ENCODE measurements at regions not wholly inside any gene's neighbourhood (a gene's known extent, or its start where the extent isn't known, plus 50 kb on each side); places are given as distances from the start of the nearest gene placed in this dataset.

DNA sequence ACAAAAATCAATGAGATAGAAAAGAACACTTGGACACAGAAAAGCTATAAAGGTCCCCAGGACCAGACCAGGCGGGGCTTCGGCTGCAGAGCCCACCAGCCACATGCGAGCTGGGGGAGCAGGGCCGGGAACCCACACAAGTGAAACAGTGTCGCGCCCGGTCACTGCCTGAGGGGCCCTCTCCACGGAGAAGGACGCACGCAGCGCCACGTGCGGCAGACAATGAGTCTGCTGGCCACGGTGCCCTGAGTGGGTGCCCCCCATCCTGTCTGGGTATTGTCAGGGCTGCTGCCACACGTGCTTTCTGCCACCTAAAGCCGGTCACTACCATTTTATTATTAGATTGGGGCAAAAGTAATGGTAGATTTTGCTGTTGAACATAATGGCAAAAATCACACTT, 207.9 kb upstream of the HDAC4 start:
- no peak for DNase-seq

DNA sequence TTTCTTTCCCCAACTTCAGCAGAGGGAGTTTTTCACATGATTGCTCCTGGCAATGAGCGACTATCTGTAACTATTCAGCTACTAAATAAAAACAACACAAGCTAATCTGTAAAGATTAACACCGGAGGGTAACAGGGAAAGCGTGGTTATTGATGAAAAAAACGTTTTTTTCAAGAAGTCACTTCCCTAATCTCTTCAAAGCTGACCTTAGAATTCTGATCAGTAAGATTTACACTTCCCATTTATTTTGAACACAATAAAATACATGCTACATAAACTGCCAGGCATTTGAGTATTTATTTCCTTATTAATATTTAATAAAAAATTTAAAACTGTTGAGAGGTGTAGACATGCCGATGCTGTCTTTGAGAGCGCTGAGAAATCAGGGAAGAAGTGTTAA, 207.4 kb upstream of the HDAC4 start:
- no peak for DNase-seq

DNA sequence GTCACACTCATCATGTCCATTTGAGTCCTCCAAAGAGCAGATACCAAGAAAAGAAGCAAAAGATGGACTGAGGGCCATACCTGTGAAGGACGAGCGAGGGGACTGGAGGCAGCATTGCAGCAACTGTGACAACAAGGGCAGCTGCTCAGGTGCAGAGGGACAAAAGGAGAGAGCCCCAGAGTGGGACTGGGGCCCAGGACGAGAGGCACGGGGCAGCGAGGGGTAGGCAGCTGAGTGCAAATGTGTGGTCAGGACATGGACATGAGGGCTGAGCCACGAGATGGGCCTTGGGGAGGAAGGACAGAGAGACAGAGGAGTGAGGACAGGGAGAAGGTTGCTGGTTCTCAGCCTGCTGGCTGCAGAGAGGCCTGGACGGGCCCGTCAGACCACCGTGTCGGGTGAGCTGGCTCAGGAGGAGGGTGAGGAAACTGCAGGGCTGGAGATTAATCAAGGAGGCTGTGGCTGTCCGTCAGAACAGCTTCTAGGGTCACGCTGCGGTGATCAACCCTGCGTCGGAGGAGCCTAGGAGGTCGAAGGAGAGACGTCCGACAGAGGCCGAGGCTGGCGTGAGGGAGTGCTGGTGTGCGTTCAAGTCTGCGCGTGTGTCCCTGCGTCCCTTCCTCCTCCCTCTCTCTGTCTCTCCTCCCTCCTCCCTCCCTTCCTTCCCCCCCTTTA, 206.8 kb upstream of the HDAC4 start:
- DNase-seq = no peak

DNA sequence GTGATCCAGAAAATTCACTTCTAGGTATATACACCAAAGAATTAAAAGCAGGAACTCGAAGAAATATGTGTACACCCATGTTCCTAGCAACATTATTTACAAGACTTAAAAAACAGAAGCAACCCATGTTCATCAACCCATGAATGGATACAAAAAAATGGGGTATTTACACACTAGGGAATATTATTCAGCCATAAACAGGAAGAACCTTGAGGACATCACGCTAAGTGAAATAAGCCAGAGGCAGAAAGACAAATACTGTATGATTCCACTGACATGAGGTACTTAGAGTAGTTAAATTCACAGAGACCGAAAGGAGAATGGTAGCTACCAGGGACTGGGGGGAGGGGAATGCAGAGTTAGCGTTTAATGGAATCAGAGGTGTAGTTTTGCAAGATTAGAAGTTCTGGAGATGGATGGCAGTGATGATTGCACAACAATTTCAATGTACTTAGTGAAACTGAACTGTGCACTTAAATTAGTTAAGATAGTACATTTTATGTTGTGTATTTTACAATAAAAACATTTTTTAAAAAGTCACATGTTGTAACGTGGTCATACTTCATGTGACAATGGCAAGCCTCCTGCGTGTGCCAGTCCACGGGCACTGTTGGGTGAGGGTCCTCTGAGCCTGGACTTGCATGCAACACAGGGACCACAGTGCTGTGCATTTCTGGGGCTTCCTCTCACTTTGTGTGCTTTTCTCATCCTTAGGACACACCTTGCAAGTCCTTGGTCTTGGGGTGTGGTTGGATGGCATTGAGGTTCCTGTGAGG, 206.1 kb upstream of the HDAC4 start:
- no peak for DNase-seq

DNA sequence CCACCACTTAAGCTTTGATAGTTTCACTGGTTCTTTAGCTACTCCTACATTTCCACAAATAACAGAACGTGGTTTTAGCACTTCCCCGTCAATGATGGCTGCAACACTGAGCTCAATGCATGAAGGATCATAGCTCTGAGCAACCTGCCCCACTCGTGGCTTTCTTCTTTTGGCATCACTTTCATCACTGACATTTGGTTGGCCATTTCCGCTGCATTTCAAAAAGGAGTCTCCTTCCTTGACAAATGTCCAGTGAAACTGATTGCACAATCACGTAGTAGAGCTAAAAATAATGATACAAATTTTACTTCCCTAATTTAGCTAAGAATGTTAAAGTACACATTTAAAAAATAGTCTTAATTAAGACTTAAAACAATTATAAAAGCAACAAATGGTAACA, 205.2 kb upstream of the HDAC4 start:
- no peak for DNase-seq

DNA sequence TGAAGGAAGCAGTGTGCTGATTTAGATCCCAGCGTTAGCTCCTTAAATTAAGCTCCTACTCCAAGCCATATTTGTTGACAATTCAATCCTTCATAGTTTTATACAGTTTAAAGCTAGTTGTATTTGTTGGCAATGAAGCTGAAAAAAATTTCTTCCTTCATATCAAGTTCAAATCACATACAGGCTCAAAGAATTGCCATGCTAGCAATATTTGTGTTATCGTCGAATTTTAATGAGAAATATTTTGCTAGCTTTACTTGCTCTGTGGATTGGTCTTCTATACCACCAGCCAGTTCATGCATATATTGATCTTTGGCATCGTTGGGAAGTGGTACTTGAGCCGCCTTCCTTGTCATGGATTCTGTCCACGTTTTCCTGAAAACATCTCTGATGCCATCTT, 204.6 kb upstream of the HDAC4 start:
- no peak for DNase-seq

DNA sequence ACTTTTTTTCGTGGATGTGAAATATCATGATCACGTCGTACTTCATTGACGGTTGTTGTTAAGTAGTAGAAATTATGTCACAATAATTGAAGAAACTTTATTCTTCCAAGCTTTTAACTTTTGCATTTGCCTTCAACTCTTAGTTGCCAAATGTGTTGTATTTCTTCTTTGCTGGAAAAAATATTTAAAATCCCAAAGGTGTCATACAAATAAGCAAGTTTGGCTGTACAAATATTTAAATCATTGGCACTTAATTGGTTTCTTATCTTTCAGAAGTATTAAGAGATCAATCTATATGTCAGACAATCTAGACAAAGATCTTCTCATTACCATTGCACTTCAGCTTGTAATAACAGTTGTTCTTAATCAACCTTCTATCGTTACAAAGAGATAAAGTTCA, 204.0 kb upstream of the HDAC4 start:
- DNase-seq = no peak

DNA sequence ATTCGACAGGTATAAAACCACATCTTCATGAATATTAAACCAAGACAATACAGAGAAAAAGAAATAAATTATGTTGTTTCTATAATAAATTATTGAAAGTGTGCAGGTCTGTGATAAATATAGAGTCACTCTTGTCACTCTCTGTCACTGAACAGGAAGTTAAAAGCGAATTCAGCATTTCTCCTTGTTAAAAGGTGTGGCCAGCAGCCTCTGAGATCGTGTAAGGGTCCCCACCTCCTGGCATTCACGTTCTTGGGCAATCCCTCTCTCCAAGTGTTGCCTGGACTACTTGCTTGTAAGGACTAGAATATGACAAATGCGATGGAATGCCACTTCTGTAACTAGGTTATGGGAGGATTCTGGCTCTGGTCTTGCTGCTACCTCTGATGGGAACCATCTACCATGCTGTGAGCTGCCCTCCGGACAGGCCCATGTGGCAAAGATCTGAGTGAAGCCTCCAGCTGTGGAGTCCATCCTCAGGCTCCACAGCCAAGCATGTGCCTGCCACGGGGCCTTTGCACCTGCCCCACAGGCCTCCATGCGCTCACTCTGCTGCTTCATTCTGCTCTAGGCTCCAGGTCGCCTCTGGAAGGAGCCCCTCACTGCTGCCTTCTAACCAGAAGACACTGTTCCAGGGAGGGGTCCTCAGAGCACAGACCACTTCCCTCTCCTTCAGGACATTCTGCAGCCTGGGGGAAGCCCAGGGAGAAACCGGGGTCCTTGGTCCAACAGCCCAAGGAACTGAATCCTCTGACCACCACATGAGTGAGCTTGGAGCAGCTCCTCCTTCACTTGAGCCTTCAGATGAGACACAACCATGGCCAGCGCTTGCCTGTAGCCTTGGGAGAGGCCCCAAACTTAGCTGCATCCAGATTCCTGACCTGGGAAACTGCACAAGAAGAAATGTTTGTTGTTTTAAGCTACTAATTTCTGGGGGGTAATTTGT, 202.9 kb upstream of the HDAC4 start:
- DNase-seq = no peak

DNA sequence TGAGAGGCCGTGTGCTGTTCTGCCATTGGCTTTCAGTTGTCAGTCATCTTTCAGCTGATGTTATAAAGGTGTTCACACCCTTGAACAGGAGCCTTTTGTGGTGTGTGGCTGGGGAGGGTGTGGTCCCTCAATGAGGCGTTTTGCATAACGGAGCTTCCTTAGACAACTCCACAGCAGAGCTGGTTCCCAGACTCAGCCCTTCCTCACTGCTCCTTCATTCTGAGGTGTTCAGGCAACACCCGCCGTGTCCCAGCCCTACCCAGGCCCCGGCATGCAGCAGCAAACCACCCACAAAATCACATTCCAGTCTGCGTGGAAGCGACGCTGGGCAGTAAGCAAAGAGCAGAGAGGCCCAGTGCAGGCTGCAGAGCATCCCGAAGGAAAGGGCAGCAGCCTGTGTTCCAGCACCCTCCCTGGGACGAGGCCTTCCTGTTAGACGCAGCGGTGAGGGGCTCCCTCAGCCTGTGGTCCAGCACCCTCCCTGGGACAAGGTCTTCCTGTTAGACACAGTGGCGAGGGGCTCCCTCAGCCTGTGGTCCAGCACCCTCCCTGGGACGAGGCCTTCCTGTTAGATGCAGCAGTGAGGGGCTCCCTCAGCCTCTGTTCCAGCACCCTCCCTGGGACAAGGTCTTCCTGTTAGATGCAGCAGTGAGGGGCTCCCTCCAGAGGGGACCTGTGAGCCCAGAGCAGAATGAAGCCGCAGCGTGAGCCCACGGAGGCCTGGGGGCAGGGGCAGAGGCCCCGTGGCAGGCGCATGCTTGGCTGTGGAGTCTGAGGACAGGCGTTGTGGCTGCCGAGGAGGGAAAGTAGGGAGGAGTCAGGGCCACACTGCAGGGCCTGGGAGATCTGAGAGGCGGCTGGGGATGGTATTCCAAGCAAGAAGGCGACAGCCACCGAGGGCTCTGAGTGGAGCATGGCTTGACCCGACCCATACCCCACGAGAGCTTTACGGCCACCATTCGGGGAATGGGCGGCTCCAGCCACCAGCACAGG, 201.8 kb upstream of the HDAC4 start:
- DNase-seq = no peak

DNA sequence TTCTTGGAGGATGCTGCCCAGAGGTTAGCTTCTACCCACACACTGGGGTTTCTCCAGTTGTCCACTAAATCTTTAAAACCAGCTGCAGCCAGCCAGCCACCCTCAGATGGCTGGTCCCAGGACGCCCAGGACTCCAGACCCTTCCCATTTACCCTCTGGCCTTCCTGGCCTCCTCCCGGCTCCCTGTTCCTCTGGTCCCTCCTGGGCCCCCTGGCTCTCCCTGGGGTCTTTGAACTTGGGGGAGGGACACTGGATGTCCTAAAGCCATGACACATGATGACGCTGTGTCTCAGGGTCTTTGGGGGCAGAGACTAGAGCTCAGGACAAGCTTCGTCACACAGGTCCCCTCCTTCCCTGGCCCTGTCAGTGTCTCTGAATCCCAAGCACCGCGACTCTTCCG, 201.1 kb upstream of the HDAC4 start:
- DNase-seq = no peak

DNA sequence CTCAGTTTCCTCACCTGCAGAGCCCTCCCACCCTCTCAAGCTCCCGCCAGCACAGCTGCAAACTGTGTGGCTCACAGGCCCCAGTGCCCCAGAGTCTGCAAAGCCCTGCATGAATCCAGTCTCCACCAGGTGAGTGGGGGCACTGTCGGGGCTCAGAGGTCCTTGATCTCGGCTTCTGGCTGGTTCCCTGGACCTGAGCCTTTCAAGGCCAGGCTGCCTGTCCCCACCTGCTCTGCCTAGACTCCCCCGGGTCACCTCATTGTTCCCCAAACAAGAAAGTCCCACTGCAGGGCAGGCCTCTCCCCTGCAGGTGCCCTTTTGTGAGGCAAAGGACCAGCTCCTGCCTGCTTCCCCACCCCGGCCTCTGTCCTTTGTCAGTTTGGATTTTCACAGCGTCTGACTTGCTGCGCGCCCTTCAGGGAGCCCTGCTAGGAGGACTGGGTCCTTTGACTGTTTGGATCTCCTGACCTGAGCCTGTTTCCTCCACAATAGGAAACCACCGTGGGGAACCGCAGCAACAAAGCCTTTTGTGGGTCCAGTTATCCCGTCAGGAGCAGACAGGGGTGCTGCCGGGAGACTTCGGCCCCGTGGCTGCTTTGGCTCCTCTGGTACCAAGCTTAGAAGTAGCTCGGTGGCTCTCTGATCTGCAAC, 200.5 kb upstream of the HDAC4 start:
- DNase-seq = no peak

DNA sequence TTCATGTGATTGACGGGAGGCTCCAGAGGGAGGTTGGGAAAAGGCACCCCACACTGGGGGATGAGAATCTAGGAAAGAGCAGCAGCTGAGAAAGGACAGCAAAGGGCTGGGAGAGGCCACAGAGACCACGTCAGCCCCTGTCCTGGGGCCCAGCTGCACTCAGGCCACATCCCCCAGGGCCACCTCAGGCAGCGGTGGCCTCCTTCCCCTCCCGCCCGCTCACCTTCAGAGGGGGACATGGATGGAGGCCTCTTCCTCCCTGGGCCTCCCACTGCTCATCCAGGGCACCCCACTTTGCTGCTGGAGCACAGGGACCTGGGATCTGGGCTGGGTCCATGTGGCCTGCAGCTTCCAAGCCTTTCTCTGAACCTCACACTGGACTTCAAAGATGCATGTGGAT, 199.8 kb upstream of the HDAC4 start:
- no peak for DNase-seq

DNA sequence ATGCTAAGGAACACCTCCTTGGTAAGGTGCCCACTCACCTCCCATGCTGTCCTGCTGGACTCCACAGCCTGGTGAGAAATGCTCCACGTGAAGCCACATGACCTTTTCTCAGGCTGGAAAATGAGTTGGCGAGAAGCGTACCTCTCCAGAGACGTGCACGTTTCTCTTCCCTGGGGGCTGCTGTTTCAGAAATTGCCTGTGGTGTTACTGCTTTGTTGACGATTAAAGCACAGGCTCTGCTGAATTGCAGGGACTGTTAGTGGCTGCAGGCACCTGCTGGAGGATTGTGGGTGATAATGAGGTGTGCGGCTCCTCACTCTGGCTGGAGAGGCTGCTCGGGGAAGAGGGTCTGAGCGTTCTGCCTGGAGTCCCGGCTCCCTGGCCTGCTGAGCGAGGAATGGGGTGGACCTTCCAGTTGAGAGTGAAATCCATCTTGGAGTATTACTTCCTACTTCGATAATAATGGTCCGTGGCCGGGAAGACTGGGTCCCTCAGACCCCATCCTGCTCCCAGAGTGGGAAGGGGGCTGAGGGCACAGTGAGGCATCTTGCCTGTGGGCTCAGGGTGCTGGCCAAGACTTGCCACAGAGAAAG, 199.3 kb upstream of the HDAC4 start:
- no peak for DNase-seq

DNA sequence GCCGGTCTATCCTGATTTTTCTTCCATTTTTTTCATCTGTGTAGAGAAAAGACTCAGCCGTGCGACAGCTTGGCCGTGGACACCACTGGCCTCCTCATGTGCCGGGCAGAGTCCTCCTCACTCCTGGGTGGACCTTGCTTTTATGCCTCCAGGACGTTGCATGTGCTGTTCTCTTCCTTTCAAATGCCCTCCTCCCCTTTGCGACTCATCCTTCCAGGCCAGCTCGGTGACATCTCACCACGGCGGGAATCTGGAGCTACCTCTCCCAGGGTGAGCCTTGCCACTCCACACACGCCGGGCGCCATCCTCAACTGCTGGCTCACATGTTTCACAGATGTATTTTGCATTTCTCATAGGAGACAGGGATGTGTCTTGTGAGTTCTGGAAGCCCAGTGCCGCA, 198.5 kb upstream of the HDAC4 start:
- no peak for DNase-seq

DNA sequence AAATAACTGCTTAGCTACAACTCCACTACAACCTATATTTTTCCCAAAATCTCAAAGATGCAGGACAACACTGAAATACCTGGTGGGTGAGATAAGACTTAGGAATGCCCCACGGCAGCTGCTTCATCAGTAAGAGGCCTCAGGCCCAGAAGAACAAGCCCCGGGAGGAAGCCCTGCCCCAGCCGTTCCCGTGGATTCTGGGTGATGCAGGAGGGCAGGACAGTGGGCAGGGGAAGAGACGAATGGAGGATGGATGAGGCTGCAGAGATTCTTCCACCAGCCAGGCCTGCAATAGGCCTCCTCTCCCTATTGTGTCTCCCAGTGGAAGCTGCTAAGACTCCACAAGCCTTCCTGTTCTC, 197.9 kb upstream of the HDAC4 start:
- no peak for DNase-seq

DNA sequence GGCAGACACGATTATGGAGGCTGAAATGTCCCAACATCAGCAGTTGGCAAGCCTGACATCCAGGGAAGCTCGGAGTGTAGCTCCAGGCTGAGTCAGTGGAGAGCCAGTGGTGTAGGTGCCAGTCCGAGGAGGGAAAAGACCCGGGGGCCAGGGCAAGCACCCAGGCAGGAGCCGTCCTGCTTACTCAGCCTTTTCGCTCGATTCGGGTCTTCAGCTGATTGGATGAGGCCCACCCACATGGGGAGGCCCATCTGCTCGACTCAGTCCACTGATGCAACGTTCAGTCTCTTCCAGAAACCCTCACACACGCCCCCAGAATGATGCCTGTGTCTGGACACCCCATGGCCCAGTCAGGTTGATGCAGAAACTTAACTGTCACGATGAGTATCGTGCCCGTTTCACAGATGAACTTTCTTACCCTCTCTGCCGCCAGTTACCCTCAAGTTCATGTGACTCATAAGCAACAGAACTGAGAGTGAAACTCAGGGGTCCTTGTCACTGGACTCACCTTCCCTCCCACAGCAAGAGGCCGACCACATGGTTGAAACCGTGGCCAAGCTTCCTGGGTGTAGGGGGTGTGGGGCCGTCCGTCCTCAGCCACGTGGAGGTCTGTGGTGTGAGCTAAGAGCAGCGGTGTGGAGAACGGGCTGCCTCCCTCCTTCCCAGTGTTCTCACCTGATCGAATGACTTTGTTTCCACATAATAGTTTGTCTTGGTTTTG, 197.4 kb upstream of the HDAC4 start:
- no peak for DNase-seq

DNA sequence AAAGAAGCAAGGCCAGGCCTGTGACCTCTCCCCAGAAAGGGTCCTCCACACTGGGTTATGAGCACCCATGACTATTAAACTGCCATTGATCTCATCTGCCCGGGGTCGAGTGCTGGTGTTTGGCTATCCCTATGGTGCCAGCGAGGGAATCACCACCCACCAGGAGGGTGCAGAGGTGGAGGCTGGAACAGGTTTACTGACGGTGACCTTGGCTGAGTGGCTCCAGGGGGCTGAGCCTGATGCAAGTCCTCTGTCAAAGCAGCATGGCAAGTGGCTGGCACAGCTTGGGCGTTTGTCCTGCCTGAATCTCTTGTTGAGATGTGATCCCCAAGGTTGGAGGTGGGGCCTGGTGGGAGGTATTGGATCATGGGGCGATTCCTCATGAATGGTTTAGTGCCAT, 196.4 kb upstream of the HDAC4 start:
- DNase-seq = no peak

DNA sequence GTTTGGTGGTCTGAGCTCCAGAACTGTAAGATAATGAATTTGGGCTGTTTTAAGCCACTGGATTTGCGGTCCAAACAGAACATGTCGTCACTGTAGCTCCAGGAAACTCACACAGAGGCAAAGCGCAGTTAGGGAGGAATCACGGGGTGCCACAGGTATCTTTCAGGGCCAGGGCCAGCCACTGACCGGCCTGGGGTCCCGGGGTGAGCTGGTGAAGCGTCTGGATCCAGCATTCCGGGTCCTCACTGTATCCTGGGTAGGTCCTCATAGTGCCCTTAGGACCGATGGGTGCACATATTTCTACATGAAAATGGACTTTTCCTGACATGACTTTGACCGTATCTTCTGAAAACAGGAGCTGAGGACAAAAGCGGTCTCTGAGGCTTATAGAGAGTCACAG, 196.0 kb upstream of the HDAC4 start:
- DNase-seq = no peak

DNA sequence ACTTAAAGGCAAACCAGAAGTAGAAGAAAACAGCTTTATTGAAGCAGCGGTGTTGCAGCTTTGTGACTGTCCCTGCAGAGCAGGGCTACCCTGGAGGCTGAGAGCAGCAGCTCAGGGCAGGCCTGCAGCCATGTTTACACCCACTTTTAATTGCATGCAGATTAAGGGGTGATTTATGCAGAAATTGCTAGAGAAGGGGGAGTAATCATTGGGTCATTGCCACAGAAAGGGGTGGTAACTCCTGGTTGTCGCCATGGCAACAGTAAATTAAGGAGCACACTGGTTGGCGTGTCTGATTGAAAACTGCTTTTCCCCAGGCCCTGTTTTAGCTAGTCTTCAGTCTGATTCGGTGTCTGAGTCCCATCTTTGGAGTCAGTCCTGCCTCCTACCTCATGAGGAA, 195.4 kb upstream of the HDAC4 start:
- DNase-seq = no peak

DNA sequence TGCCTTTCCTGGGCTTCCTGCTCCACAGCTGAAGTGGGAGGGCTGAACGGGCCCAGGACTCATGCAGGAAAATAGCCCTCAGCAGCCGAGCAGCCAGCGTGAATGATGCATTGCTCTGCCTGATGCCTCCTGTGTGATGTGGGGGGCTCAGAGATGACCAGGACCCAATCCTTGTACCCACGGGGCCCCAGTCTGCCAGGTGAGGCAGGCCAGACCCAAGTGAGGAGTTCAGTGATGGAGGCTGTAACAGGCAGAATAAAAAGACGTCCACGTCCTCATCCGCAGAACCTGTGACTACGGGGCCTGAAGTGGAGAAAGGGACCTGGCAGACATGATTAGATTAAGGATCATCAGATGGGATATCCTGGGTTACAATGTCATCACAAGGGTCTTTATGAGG, 194.9 kb upstream of the HDAC4 start:
- DNase-seq = no peak

All from activated CD4-positive, alpha-beta T cell treated with anti-CD3 and anti-CD28 coated beads, Interleukin-10, Interleukin-2, amounts not matched to agents 100 ng/mL and 50 ng/mL, durations not matched to agents 16 hours and 8 hours (primary cell).